ENCODE measurements at regions not wholly inside any gene's neighbourhood (a gene's known extent, or its start where the extent isn't known, plus 50 kb on each side); places are given as distances from the start of the nearest gene placed in this dataset.

- Mint-ChIP-seq H3K27ac (ENCODE audit: unreplicated experiment) (no peak overlapping the region), H3K27me3 (ENCODE audit: unreplicated experiment) (peaks cover 5% of the 10 kb centered on the region), H3K36me3 (ENCODE audit: unreplicated experiment) (peaks cover 5% of the 10 kb centered on the region), H3K4me1 (ENCODE audit: low read depth, unreplicated experiment) (no peaks in the 10 kb centered on the region), H3K9me3 (ENCODE audit: unreplicated experiment) (peaks cover 1% of the 10 kb centered on the region), H3K4me3 (ENCODE audit: unreplicated experiment) (no peak overlapping the region)
- TF ChIP-seq CTCF (IDR thresholded peaks at IDR 0.05; ENCODE audit: partially characterized antibody, unreplicated experiment), result no peak
- no peak for DNase-seq
These were observed 238.6 kb upstream of the PMEPA1 start for GRCh38 chr20:57948180-57948955.

GRCh38 chr20:57947421-57948179, 237.8 kb upstream of the PMEPA1 start:
- no peak for DNase-seq
- TF ChIP-seq CTCF (IDR thresholded peaks at IDR 0.05; ENCODE audit: partially characterized antibody, unreplicated experiment), result no peak
- Mint-ChIP-seq H3K4me1 (ENCODE audit: low read depth, unreplicated experiment) (no peaks in the 10 kb centered on the region), H3K9me3 (ENCODE audit: unreplicated experiment) (peaks cover 1% of the 10 kb centered on the region), H3K27me3 (ENCODE audit: unreplicated experiment) (peaks cover 5% of the 10 kb centered on the region), H3K36me3 (ENCODE audit: unreplicated experiment) (peaks cover 5% of the 10 kb centered on the region), H3K4me3 (ENCODE audit: unreplicated experiment) (no peak overlapping the region), H3K27ac (ENCODE audit: unreplicated experiment) (no peak overlapping the region)

GRCh38 chr20:57946559-57947315, 236.9 kb upstream of the PMEPA1 start:
- no peak for DNase-seq
- TF ChIP-seq CTCF (IDR thresholded peaks at IDR 0.05; ENCODE audit: partially characterized antibody, unreplicated experiment), result no peak
- Mint-ChIP-seq H3K4me1 (ENCODE audit: low read depth, unreplicated experiment) (no peaks in the 10 kb centered on the region), H3K36me3 (ENCODE audit: unreplicated experiment) (peaks cover 5% of the 10 kb centered on the region), H3K27ac (ENCODE audit: unreplicated experiment) (no peak overlapping the region), H3K9me3 (ENCODE audit: unreplicated experiment) (no peaks in the 10 kb centered on the region), H3K27me3 (ENCODE audit: unreplicated experiment) (peaks cover 5% of the 10 kb centered on the region), H3K4me3 (ENCODE audit: unreplicated experiment) (no peak overlapping the region)

DNA sequence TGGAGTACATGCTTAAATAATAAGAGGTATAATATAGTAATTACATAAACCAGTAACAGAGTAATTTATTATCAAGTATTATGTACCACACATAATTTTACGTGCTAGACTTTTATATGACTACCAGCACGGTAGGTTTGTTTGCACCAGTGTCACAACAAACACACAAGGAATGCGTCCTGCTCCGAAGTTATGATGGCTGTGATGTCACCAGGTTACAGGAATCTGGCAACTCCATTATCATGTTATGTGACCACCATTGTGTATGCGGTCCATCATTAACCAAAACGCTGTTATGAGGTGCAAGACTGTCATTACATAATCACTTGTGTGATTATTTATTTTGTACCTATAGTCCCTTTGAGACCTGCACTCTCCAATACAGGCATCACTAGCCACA, 235.2 kb upstream of the PMEPA1 start:
- H3K27me3 Mint-ChIP-seq (ENCODE audit: unreplicated experiment), result peaks cover 3% of the 10 kb centered on the region
- H3K4me3 Mint-ChIP-seq (ENCODE audit: unreplicated experiment), result no peak overlapping the region
- no peak for TF ChIP-seq CTCF (IDR thresholded peaks at IDR 0.05; ENCODE audit: partially characterized antibody, unreplicated experiment)
- H3K27ac Mint-ChIP-seq (ENCODE audit: unreplicated experiment), result no peak overlapping the region
- H3K4me1 Mint-ChIP-seq (ENCODE audit: low read depth, unreplicated experiment), result peaks cover 3% of the 10 kb centered on the region
- no peak for DNase-seq
- H3K9me3 Mint-ChIP-seq (ENCODE audit: unreplicated experiment), result no peaks in the 10 kb centered on the region
- peaks cover 5% of the 10 kb centered on the region for H3K36me3 Mint-ChIP-seq (ENCODE audit: unreplicated experiment)

Data from glutamatergic neuron (in vitro differentiated cells).